ENCODE measurements at regions not wholly inside any gene's neighbourhood (a gene's known extent, or its start where the extent isn't known, plus 50 kb on each side); places are given as distances from the start of the nearest gene placed in this dataset.

- H3K36me3 ChIP-seq (ENCODE audit: low read length), result no peaks in the 10 kb centered on the region
- no peaks in the 10 kb centered on the region for H3K9me2 ChIP-seq (replicated peaks; ENCODE audit: insufficient read depth, low read length)
- no peaks in the 10 kb centered on the region for H3F3A ChIP-seq (ENCODE audit: insufficient read depth)
- no peak overlapping the region for H2AFZ ChIP-seq (ENCODE audit: low read depth, low read length, severe bottlenecking)
- no peaks in the 10 kb centered on the region for H3K27me3 ChIP-seq (ENCODE audit: low read length)
- TF ChIP-seq CTCF (IDR thresholded peaks at IDR 0.05; ENCODE audit: insufficient read depth, low read length, poor library complexity, severe bottlenecking), result no peak
- no peak for TF ChIP-seq EZH2phosphoT487 (conservative IDR thresholded peaks at IDR 0.05; ENCODE audit: low read length)
- H4K20me1 ChIP-seq (ENCODE audit: low read depth, low read length), result no peaks in the 10 kb centered on the region
- H3K4me3 ChIP-seq (ENCODE audit: insufficient read depth, low read length, poor library complexity, severe bottlenecking), result no peak overlapping the region
- H3K9ac ChIP-seq (ENCODE audit: low read length), result no peak overlapping the region
- no peak overlapping the region for H3K27ac ChIP-seq (ENCODE audit: low read depth, low read length)
- H3K4me2 ChIP-seq (ENCODE audit: low read depth, low read length, poor library complexity, severe bottlenecking), result no peak overlapping the region
- H3K9me3 ChIP-seq (ENCODE audit: insufficient read depth, low read length), result no peaks in the 10 kb centered on the region
- H3K79me2 ChIP-seq (ENCODE audit: insufficient read depth, low read length), result no peaks in the 10 kb centered on the region
Measured at GRCh38 chr1:81578867-81579266, 221.9 kb upstream of the ADGRL2 start.

GRCh38 chr1:81577004-81577697, 223.6 kb upstream of the ADGRL2 start:
- H3K27me3 ChIP-seq (ENCODE audit: low read length), result no peaks in the 10 kb centered on the region
- H3K9ac ChIP-seq (ENCODE audit: low read length), result no peak overlapping the region
- H3K9me2 ChIP-seq (replicated peaks; ENCODE audit: insufficient read depth, low read length), result no peaks in the 10 kb centered on the region
- H3K4me3 ChIP-seq (ENCODE audit: insufficient read depth, low read length, poor library complexity, severe bottlenecking), result no peak overlapping the region
- no peak for TF ChIP-seq CTCF (IDR thresholded peaks at IDR 0.05; ENCODE audit: insufficient read depth, low read length, poor library complexity, severe bottlenecking)
- TF ChIP-seq EZH2phosphoT487 (conservative IDR thresholded peaks at IDR 0.05; ENCODE audit: low read length), result no peak
- no peak overlapping the region for H3K27ac ChIP-seq (ENCODE audit: low read depth, low read length)
- no peaks in the 10 kb centered on the region for H3F3A ChIP-seq (ENCODE audit: insufficient read depth)
- H3K36me3 ChIP-seq (ENCODE audit: low read length), result no peaks in the 10 kb centered on the region
- no peak overlapping the region for H3K4me2 ChIP-seq (ENCODE audit: low read depth, low read length, poor library complexity, severe bottlenecking)
- no peak overlapping the region for H2AFZ ChIP-seq (ENCODE audit: low read depth, low read length, severe bottlenecking)
- no peaks in the 10 kb centered on the region for H3K9me3 ChIP-seq (ENCODE audit: insufficient read depth, low read length)
- H4K20me1 ChIP-seq (ENCODE audit: low read depth, low read length), result no peaks in the 10 kb centered on the region
- no peaks in the 10 kb centered on the region for H3K79me2 ChIP-seq (ENCODE audit: insufficient read depth, low read length)

- no peak overlapping the region for H3K4me3 ChIP-seq (ENCODE audit: insufficient read depth, low read length, poor library complexity, severe bottlenecking)
- H3K27ac ChIP-seq (ENCODE audit: low read depth, low read length), result no peak overlapping the region
- H2AFZ ChIP-seq (ENCODE audit: low read depth, low read length, severe bottlenecking), result no peak overlapping the region
- H3K27me3 ChIP-seq (ENCODE audit: low read length), result no peaks in the 10 kb centered on the region
- no peaks in the 10 kb centered on the region for H3K36me3 ChIP-seq (ENCODE audit: low read length)
- no peaks in the 10 kb centered on the region for H4K20me1 ChIP-seq (ENCODE audit: low read depth, low read length)
- no peaks in the 10 kb centered on the region for H3K79me2 ChIP-seq (ENCODE audit: insufficient read depth, low read length)
- H3K4me2 ChIP-seq (ENCODE audit: low read depth, low read length, poor library complexity, severe bottlenecking), result no peak overlapping the region
- no peaks in the 10 kb centered on the region for H3K9me3 ChIP-seq (ENCODE audit: insufficient read depth, low read length)
- no peaks in the 10 kb centered on the region for H3K9me2 ChIP-seq (replicated peaks; ENCODE audit: insufficient read depth, low read length)
- no peak overlapping the region for H3K9ac ChIP-seq (ENCODE audit: low read length)
- TF ChIP-seq EZH2phosphoT487 (conservative IDR thresholded peaks at IDR 0.05; ENCODE audit: low read length), result no peak
- H3F3A ChIP-seq (ENCODE audit: insufficient read depth), result no peaks in the 10 kb centered on the region
Measured at GRCh38 chr1:81574408-81574807, 226.3 kb upstream of the ADGRL2 start.

- no peak for TF ChIP-seq EZH2phosphoT487 (conservative IDR thresholded peaks at IDR 0.05; ENCODE audit: low read length)
- no peak for TF ChIP-seq CTCF (IDR thresholded peaks at IDR 0.05; ENCODE audit: insufficient read depth, low read length, poor library complexity, severe bottlenecking)
- Histone ChIP-seq H3K27ac (ENCODE audit: low read depth, low read length) (no peak overlapping the region), H3K4me3 (ENCODE audit: insufficient read depth, low read length, poor library complexity, severe bottlenecking) (no peak overlapping the region), H3K9ac (ENCODE audit: low read length) (no peak overlapping the region), H4K20me1 (ENCODE audit: low read depth, low read length) (no peaks in the 10 kb centered on the region), H3F3A (ENCODE audit: insufficient read depth) (no peaks in the 10 kb centered on the region), H3K79me2 (ENCODE audit: insufficient read depth, low read length) (no peaks in the 10 kb centered on the region), H3K36me3 (ENCODE audit: low read length) (no peaks in the 10 kb centered on the region), H2AFZ (ENCODE audit: low read depth, low read length, severe bottlenecking) (no peak overlapping the region), H3K9me3 (ENCODE audit: insufficient read depth, low read length) (no peaks in the 10 kb centered on the region), H3K9me2 (replicated peaks; ENCODE audit: insufficient read depth, low read length) (no peaks in the 10 kb centered on the region), H3K27me3 (ENCODE audit: low read length) (no peaks in the 10 kb centered on the region), H3K4me2 (ENCODE audit: low read depth, low read length, poor library complexity, severe bottlenecking) (no peak overlapping the region)
Measured at GRCh38 chr1:81573458-81573857, 227.3 kb upstream of the ADGRL2 start.

Data from SU-DHL-6 (cell line).